GM21825 (cell line): ENCODE measurements at regions not wholly inside any gene's neighbourhood (a gene's known extent, or its start where the extent isn't known, plus 50 kb on each side); places are given as distances from the start of the nearest gene placed in this dataset.
"Not testable (repeated sequence)": the region's sequence is repeated elsewhere in the genome, so short reads cannot be mapped to it uniquely, and the experiment has no call there.

ENCODE experiments used
- ATAC-seq: cut with Tn5 transposase; IDR thresholded peaks from one replicate; pipeline ENCODE4 v1.9.1; 2021; ENCODE audit warnings: mild to moderate bottlenecking, moderate library complexity; ENCODE audit not compliant: unreplicated experiment

DNA sequence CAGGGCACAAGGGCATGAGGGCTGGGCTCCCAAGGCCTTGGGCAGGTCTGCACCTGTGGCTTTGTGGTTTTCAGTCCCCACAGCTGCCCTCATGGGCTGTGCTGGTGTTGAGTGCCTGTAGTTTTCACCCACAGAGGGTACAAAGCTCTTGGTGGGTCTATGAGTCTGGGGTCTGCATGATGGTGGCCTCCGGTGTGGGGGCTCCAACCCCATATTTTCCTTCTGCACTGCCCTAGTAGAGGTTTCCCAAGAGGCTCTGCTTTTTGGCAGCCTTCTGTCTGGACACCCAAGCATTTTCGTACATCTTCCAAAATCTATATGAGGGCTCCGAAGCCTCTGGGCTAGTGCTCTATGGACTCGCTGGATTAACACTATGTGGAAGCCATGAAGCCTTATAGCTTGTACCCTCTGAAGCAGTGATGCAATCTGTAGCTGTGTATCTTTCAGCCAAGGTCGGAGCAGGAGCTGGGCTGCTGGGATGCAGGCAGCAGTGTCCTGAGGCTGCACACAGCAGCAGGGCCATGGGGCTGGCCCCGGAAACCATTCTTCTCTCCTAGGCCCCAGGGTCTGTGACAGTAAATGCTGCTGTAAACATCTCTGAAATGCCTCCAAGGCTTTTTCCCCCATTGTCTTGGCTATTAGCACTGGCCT, 240.3 kb downstream of the CWH43 start:
- not testable (repeated sequence) for ATAC-seq

- not testable (repeated sequence) for ATAC-seq
These were observed 241.9 kb downstream of the CWH43 start for GRCh38 chr4:49227941-49228340.

- ATAC-seq = not testable (repeated sequence)
These were observed 243.2 kb downstream of the CWH43 start for GRCh38 chr4:49229243-49229642.

DNA sequence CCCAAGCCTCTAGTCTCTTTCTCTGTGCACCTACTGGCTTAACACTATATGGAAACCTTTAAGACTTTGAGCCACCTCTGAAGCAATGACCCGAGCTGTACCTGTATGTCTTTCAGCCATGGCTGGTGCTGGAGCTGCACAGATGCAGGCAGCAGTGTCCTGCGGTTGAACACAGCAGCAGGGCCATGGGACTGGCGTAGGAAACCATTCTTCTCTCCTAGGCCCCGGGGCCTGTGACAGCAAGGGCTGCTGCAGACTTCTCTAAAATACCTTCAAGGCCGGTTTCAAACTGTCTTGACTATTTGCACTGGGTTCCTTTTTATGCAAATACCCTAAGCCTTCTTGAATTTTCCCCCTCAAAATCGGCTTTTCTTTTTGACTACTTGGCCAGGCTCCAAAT, 243.6 kb downstream of the CWH43 start:
- not testable (repeated sequence) for ATAC-seq

GRCh38 chr4:49233346-49233745, 247.3 kb downstream of the CWH43 start:
- not testable (repeated sequence) for ATAC-seq

DNA sequence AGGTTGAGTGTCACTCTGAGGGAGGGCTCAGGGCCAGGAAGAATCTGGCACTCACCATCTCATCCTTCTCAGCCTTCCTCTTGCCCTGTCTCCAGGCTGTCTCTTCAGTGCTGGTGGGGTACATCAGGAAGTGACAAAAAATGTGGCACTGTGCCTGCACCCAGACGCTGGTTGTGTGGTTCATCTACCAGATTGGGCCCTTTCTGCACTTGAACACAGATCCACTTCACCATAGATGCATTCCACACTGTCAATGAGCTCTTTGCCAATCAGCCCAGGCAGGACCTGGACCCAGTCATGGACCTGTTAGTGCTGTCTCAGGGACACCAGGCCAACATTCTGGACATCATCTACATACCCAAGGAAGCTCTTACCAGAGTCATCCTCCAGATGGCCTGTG, 247.7 kb downstream of the CWH43 start:
- ATAC-seq = not testable (repeated sequence)

DNA sequence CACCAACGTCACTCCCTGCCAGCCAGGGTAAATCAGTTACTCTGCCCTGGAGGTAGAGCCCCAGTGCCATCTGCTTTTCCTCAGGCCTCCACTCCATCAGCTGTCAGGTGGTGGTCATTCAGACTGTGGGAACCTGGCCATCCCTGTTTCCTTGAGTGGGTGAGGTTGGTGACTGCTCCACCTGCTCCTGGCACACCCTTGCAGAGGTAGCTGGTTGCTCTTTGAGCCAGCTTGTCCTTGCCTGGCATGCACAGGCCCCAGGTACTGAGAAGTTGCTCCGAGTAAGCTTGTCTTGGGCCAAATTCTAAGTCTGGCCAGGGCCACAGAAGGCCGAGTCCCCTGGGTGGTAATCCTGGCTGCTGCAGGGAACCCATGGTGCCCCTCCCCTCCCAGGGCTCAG, 248.3 kb downstream of the CWH43 start:
- not testable (repeated sequence) for ATAC-seq

GRCh38 chr4:49235413-49236160, 249.5 kb downstream of the CWH43 start:
- not testable (repeated sequence) for ATAC-seq

DNA sequence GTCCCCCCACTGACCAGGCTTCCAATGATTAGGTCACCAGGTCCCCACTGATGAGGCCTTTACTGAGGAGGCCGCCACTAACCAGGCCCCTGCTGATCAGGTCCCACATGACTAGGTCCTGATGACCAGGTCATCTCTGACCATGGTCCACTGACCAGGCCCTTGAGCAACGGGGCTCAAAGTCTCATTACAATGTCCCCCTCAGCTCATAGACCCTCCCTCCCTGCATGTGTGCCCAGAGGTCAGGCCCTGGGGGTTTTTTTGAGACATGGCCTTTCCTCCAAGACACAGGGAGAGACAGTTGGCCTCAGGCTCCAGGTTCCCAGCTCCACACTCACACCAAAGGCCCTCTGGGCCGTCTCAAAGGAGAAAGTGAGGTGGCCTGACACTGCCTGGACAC, 250.4 kb downstream of the CWH43 start:
- ATAC-seq = not testable (repeated sequence)

DNA sequence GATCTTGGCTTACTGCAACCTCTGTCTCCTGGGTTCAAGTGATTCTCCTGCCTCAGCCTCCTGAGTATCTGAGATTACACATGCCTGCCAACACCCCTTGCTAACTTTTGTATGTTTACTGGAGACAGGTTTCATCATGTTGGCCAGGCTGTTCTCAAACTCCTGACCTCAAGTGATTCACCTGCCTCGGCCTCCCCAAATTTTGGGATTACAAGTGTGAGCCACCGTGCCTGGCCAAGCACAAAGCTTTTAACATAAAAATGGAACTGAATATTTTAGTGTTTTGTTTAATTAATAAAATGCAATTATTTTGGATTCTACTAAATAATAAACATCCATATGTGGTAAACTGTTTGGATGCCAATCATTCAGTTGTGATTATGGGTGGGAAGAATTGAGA, 255.2 kb downstream of the CWH43 start:
- not testable (repeated sequence) for ATAC-seq

DNA sequence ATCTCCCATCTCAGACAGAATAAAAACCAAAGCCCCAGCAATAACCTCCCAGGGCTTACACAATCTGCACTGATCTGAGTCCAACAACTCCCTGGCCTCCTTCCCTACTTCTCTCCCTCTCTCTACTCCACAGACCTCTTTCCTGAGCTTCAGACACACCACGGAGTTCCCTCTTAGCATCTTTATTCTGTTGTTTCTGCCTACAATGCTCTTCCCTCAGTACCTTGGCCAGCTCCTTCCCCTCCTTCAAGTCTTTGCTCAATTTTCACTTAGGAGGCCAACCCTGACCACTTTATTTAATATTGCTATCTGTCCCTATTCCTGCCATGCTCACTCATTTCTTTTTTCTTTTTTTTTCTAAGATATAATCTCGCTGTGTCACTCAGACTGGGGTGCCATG, 276.7 kb downstream of the CWH43 start:
- ATAC-seq = not testable (repeated sequence)

GRCh38 chr4:49270435-49270834, 284.4 kb downstream of the CWH43 start:
- not testable (repeated sequence) for ATAC-seq

DNA sequence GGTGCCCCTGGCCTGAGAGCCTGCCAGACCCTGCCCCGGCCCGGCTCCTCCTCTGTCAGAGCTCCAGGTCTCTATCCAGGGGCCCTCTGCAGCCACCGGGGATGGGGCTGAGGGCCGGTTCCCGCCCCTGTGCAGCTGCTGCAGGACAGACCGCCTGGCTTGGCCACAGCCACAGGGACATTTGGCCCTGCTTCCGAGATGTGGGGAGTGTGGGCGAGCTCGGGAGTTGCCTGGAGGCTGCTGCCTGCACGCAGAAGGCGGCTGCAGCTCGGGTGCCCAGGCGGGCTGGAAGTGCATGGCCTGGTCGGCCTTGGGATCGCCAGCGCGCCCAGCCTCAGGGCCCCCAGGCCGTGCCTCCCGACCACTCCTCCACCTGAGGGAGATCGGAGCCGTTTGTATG, 284.8 kb downstream of the CWH43 start:
- not testable (repeated sequence) for ATAC-seq

DNA sequence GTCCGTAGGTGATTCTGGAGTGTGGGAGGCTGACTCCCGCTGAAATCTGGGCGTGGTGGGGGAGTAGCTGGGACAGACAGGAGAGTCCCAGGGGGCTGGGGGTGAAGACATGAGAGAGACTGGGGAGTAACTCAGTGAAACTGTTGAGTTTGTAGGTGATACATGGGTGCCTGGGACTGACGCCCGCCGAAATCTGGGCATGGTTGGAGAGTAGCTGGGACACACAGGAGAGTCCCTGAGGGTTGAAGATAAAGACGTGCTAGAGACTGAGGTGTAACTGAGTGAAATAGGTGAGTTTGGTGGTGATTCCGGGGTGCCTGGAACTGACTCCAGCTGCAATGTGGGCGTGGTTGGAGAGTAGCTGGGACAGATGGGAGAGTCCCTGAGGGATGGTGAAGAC, 299.8 kb downstream of the CWH43 start:
- ATAC-seq = not testable (repeated sequence)

DNA sequence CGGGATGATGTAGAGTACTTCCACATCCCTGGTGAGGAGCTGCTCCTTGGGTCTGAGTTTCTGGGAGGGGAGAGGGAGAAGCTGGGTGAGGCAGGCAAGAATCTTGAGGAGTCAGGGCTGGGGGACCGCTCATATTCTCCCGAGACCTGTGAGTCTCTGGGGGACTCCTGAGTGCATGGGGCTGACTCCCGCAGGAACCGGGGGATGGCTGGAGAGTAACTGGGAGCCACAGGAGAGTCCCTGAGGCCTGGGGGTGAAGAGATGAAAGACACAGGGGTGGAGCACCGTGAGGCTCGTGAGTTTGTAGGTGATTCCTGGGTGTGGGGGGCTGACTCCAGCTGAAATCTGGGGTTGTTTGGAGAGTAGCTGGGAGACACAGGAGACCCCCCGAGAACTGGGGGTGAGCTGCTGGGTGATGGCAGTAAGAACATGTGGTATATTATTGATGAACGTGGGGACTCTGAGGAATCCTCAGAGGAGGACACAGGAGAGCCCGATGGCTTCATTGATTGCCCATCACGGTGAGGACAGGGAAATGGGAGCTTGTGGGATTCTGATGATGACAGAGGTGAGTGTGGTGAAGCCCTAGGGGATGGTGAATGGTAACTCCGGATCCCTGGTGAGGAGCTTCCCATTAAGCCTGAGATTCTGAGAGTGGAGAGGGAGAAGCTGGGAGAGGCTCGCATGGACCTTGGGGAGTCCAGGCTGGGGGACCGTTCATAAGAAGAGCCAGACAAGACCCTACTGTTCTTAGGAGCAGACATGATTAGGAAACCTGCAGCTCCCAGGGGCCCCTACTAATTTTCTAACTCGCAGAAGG, 301.1 kb downstream of the CWH43 start:
- ATAC-seq = not testable (repeated sequence)

DNA sequence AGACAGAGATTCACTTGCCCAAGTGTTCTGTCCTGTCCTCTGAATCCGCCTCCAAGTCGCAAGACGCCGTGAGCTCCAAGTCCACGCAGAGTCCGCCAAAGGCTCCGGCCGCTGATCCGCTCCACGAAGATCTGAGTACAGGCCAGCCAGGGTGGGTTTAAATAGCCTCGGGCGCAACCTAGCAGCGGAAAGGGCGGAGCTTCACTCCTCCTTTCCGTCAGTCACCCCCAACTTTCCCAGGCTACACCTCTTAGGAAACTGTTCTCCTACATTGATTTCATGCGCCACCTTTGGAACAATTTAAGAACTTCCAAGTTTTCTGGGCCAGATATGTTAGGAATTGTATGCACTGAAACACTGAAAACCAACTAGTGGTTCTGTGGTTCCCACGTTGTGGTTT, 301.8 kb downstream of the CWH43 start:
- not testable (repeated sequence) for ATAC-seq

DNA sequence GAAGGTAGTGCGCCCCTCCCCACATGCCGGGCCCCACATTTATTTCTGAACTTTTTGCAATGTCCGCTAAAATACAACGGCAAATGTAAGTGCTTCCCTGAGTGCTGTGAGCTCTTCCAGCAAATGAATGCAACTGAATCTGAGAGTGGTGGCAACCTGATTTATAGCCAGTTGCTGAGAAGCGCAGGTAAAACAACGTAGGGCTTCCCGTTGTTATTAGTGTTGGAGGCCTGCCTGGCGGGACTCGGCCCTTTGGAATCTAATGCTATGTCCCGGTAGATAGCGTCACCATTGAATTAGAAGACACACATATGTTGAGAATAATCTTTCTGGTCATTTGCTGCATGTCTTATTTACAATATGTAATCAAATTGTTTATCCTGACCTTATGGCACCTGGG, 302.7 kb downstream of the CWH43 start:
- not testable (repeated sequence) for ATAC-seq

DNA sequence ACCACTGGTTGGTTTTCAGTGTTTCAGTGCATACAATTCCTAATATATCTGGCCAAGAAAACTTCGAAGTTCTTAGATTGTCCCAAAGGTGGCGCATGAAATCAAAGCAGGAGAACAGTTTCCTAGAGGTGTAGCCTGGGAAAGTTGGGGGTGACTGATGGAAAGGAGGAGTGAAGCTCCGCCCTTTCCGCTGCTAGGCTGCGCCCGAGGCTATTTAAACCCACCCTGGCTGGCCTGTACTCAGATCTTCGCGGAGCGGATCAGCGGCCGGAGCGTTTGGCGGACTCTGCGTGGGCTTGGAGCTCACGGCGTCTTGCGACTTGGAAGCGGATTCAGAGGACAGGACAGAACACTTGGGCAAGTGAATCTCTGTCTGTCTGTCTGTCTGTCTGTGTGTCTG, 328.7 kb downstream of the CWH43 start:
- ATAC-seq = not testable (repeated sequence)

DNA sequence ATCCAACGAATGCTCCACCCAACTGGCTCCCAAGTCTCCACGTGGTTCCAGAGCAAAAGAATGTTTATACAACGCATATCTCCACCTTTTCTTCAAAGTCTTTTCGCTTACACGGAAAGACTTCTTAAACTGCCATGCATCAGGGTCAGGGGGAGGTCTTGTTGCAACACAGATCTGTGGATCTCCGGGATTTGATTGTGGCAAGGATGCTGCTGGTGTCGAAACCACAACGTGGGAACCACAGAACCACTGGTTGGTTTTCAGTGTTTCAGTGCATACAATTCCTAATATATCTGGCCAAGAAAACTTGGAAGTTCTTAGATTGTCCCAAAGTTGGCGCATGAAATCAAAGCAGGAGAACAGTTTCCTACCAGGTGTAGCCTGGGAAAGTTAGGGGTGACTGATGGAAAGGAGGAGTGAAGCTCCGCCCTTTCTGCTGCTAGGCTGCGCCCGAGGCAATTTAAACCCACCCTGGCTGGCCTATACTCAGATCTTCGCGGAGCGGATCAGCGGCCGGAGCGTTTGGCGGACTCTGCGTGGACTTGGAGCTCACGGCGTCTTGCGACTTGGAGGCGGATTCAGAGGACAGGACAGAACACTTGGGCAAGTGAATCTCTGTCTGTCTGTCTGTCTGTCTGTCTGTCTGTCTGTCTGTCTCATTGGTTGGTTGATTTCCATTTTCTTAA, 334.8 kb downstream of the CWH43 start:
- ATAC-seq = not testable (repeated sequence)

DNA sequence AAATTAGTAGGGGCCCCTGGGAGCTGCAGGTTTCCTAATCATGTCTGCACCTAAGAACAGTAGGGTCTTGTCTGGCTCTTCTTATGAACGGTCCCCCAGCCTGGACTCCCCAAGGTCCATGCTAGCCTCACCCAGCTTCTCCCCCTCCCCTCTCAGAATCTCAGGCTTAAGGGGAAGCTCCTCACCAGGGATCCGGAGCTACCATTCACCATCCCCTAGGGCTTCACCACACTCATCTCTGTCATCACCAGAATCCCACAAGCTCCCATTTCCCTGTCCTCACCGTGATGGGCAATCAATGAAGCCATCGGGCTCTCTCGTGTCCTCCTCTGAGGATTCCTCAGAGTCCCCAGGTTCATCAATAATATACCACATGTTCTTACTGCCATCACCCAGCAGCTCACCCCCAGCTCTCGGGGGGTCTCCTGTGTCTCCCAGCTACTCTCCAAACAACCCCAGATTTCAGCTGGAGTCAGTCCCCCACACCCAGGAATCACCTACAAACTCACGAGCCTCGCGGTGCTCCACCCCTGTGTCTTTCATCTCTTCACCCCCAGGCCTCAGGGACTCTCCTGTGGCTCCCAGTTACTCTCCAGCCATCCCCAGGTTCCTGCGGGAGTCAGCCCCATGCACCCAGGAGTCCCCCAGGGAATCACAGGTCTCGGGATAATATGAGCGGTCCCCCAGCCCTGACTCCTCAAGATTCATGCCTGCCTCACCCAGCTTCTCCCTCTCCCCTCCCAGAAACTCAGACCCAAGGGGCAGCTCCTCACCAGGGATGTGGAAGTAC, 335.6 kb downstream of the CWH43 start:
- ATAC-seq = not testable (repeated sequence)
